Neural progenitor cell (in vitro differentiated cells): ENCODE measurements at regions not wholly inside any gene's neighbourhood (a gene's known extent, or its start where the extent isn't known, plus 50 kb on each side); places are given as distances from the start of the nearest gene placed in this dataset.

ENCODE experiments used
- EZH2phosphoT487 ChIP-seq: fragments of 200-600 bp; sonication (generic); IDR thresholded peaks from 2 replicates; pipeline ENCODE4 v1.6.1; 2017; ENCODE audit warnings: antibody characterized with exemption
- TF ChIP-seq, protein P1 (sequence below): fragments of 200-600 bp; sonication (generic); IDR thresholded peaks from 2 replicates; pipeline ENCODE4 v1.5.1; 2017; ENCODE audit warnings: antibody characterized with exemption, mild to moderate bottlenecking

DNA sequence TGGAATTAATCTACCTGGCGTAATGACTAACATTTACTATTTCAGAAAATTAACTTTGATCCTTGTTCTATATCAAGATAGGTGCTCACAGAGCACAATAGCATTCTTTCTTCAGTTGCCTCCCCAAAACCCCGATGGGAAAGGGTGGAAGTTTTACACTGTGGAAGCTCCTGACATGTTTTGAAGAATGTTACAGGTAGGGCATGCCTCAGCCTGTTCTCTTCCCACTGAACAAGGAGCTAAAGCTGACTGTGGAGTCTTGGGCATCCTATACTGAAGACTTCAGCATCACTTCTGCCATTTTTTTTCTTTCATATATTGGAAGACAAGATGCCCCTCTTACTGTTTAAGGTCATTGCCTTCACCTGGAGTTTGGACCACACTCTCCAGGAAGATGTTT lies 211.2 kb downstream of the SPP2 start:
- TF ChIP-seq, protein P1, sequence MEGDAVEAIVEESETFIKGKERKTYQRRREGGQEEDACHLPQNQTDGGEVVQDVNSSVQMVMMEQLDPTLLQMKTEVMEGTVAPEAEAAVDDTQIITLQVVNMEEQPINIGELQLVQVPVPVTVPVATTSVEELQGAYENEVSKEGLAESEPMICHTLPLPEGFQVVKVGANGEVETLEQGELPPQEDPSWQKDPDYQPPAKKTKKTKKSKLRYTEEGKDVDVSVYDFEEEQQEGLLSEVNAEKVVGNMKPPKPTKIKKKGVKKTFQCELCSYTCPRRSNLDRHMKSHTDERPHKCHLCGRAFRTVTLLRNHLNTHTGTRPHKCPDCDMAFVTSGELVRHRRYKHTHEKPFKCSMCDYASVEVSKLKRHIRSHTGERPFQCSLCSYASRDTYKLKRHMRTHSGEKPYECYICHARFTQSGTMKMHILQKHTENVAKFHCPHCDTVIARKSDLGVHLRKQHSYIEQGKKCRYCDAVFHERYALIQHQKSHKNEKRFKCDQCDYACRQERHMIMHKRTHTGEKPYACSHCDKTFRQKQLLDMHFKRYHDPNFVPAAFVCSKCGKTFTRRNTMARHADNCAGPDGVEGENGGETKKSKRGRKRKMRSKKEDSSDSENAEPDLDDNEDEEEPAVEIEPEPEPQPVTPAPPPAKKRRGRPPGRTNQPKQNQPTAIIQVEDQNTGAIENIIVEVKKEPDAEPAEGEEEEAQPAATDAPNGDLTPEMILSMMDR: no peak
- no peak for TF ChIP-seq EZH2phosphoT487
